OCI-LY1 (cell line): ENCODE measurements at regions not wholly inside any gene's neighbourhood (a gene's known extent, or its start where the extent isn't known, plus 50 kb on each side); places are given as distances from the start of the nearest gene placed in this dataset.

Experiments
- CTCF ChIP-seq: fragments of 200-600 bp; sonication (generic), shearing (Covaris generic); IDR thresholded peaks from 2 replicates; pipeline ENCODE4 v1.5.1; 2017; ENCODE audit warnings: mild to moderate bottlenecking, antibody characterized with exemption, low read length, moderate library complexity, mixed read lengths
- EZH2 ChIP-seq: fragments of 200-600 bp; sonication (generic), shearing (Covaris generic); IDR thresholded peaks from 2 replicates; pipeline ENCODE4 v1.8.0; 2017; ENCODE audit warnings: borderline replicate concordance, mixed run types, mild to moderate bottlenecking, antibody characterized with exemption, low read length, moderate library complexity, mixed read lengths

- no peak for TF ChIP-seq CTCF
- no peak for TF ChIP-seq EZH2
Measured at GRCh38 chr14:22174412-22175277, 414.4 kb downstream of the DAD1 start.
